ENCODE measurements at regions not wholly inside any gene's neighbourhood (a gene's known extent, or its start where the extent isn't known, plus 50 kb on each side); places are given as distances from the start of the nearest gene placed in this dataset.
A peak's percentile ranks its signal among the peaks of the same experiment; 100 is the strongest.
"Not testable (repeated sequence)": the region's sequence is repeated elsewhere in the genome, so short reads cannot be mapped to it uniquely, and the experiment has no call there.

GRCh38 chr13:39836038-39836437, 180.6 kb downstream of the COG6 start:
- Histone ChIP-seq H2BK15ac (ENCODE audit: low read depth, poor library complexity, severe bottlenecking) (no peak overlapping the region), H3K9me3 (ENCODE audit: control insufficient read depth, low read length) (no peaks in the 10 kb centered on the region), H2AK5ac (ENCODE audit: low read length, severe bottlenecking) (no peak overlapping the region), H3K9ac (ENCODE audit: low read length) (no peak overlapping the region), H2BK120ac (ENCODE audit: low read depth, low read length) (no peak overlapping the region), H3K4me2 (ENCODE audit: low read length, poor library complexity, severe bottlenecking) (no peak overlapping the region), H2BK12ac (ENCODE audit: low read length in 2 of 2) (no peak overlapping the region), H4K91ac (ENCODE audit: low read length) (no peak overlapping the region), H3K27me3 (ENCODE audit: control insufficient read depth in 1 of 2, insufficient read depth in 1 of 2, low read length in 2 of 2) (peaks cover 0 to 6% of the 10 kb centered on the region in 2 experiments), H3K27ac (ENCODE audit: low read length, poor library complexity, severe bottlenecking) (no peak overlapping the region), H3K14ac (ENCODE audit: low read length in 2 of 2) (no peak overlapping the region), H3K23ac (ENCODE audit: low read length in 2 of 2) (no peak overlapping the region), H3K4ac (ENCODE audit: low read depth in 1 of 2, low read length in 2 of 2) (no peak overlapping the region), H4K8ac (ENCODE audit: low read length) (no peak overlapping the region), H3K4me1 (ENCODE audit: control insufficient read depth, insufficient read depth, low read depth, low read length) (peaks cover 3% of the 10 kb centered on the region), H3K4me3 (ENCODE audit: insufficient read depth in 1 of 2, low read depth in 1 of 2, low read length in 2 of 2) (no peak overlapping the region), H2AFZ (ENCODE audit: low read depth, low read length) (no peak overlapping the region), H3K36me3 (ENCODE audit: control insufficient read depth in 1 of 2, insufficient read depth in 2 of 2, low read depth in 1 of 2, low read length in 2 of 2) (no peaks in the 10 kb centered on the region), H3K18ac (ENCODE audit: low read depth in 1 of 2, low read length in 2 of 2) (no peak overlapping the region), H2BK5ac (ENCODE audit: low read depth, low read length, poor library complexity, severe bottlenecking) (no peak overlapping the region), H3K79me1 (replicated peaks; ENCODE audit: low read length, poor library complexity, severe bottlenecking) (no peaks in the 10 kb centered on the region)
- DNase-seq = no peak
- no CpG with 5 or more reads among the region's 2 CpGs for WGBS

- not testable (repeated sequence) for H2BK15ac ChIP-seq (ENCODE audit: low read depth, poor library complexity, severe bottlenecking); H4K91ac ChIP-seq (ENCODE audit: low read length); H3K27me3 ChIP-seq (ENCODE audit: control insufficient read depth in 1 of 2, insufficient read depth in 1 of 2, low read length in 2 of 2); H4K8ac ChIP-seq (ENCODE audit: low read length); H3K9ac ChIP-seq (ENCODE audit: low read length); DNase-seq; H3K36me3 ChIP-seq (ENCODE audit: control insufficient read depth in 1 of 2, insufficient read depth in 2 of 2, low read depth in 1 of 2, low read length in 2 of 2); H3K18ac ChIP-seq (ENCODE audit: low read depth in 1 of 2, low read length in 2 of 2); H3K4me1 ChIP-seq (ENCODE audit: control insufficient read depth, insufficient read depth, low read depth, low read length); H2BK5ac ChIP-seq (ENCODE audit: low read depth, low read length, poor library complexity, severe bottlenecking); H3K4me2 ChIP-seq (ENCODE audit: low read length, poor library complexity, severe bottlenecking); H3K9me3 ChIP-seq (ENCODE audit: control insufficient read depth, low read length); H3K4me3 ChIP-seq (ENCODE audit: insufficient read depth in 1 of 2, low read depth in 1 of 2, low read length in 2 of 2); H3K23ac ChIP-seq (ENCODE audit: low read length in 2 of 2); H2AK5ac ChIP-seq (ENCODE audit: low read length, severe bottlenecking); H3K79me1 ChIP-seq (replicated peaks; ENCODE audit: low read length, poor library complexity, severe bottlenecking); H3K27ac ChIP-seq (ENCODE audit: low read length, poor library complexity, severe bottlenecking); H2AFZ ChIP-seq (ENCODE audit: low read depth, low read length); H3K14ac ChIP-seq (ENCODE audit: low read length in 2 of 2); H2BK12ac ChIP-seq (ENCODE audit: low read length in 2 of 2); H3K4ac ChIP-seq (ENCODE audit: low read depth in 1 of 2, low read length in 2 of 2); H2BK120ac ChIP-seq (ENCODE audit: low read depth, low read length)
- 83% methylated on average over 1 of the region's 1 CpG for WGBS
These were observed 182.4 kb downstream of the COG6 start for GRCh38 chr13:39837866-39838265.

- Histone ChIP-seq H3K27me3 (ENCODE audit: control insufficient read depth in 1 of 2, insufficient read depth in 1 of 2, low read length in 2 of 2) (no peaks in the 10 kb centered on the region), H4K91ac (ENCODE audit: low read length) (no peak overlapping the region), H3K9ac (ENCODE audit: low read length) (no peak overlapping the region), H2BK5ac (ENCODE audit: low read depth, low read length, poor library complexity, severe bottlenecking) (no peak overlapping the region), H3K79me1 (replicated peaks; ENCODE audit: low read length, poor library complexity, severe bottlenecking) (no peaks in the 10 kb centered on the region), H2AK5ac (ENCODE audit: low read length, severe bottlenecking) (no peak overlapping the region), H3K27ac (ENCODE audit: low read length, poor library complexity, severe bottlenecking) (no peak overlapping the region), H2BK12ac (ENCODE audit: low read length in 2 of 2) (no peak overlapping the region), H3K14ac (ENCODE audit: low read length in 2 of 2) (no peak overlapping the region), H3K18ac (ENCODE audit: low read depth in 1 of 2, low read length in 2 of 2) (no peak overlapping the region), H3K4me1 (ENCODE audit: control insufficient read depth, insufficient read depth, low read depth, low read length) (peaks cover 3% of the 10 kb centered on the region), H2BK15ac (ENCODE audit: low read depth, poor library complexity, severe bottlenecking) (no peak overlapping the region), H3K4me3 (ENCODE audit: insufficient read depth in 1 of 2, low read depth in 1 of 2, low read length in 2 of 2) (no peak overlapping the region), H3K36me3 (ENCODE audit: control insufficient read depth in 1 of 2, insufficient read depth in 2 of 2, low read depth in 1 of 2, low read length in 2 of 2) (no peaks in the 10 kb centered on the region), H2BK120ac (ENCODE audit: low read depth, low read length) (no peak overlapping the region), H4K8ac (ENCODE audit: low read length) (no peak overlapping the region), H3K4ac (ENCODE audit: low read depth in 1 of 2, low read length in 2 of 2) (no peak overlapping the region), H3K4me2 (ENCODE audit: low read length, poor library complexity, severe bottlenecking) (no peak overlapping the region), H3K23ac (ENCODE audit: low read length in 2 of 2) (no peak overlapping the region), H3K9me3 (ENCODE audit: control insufficient read depth, low read length) (no peaks in the 10 kb centered on the region), H2AFZ (ENCODE audit: low read depth, low read length) (no peak overlapping the region)
- DNase-seq = no peak
- WGBS = 79% methylated on average over 3 of the region's 3 CpGs
These were observed 184.7 kb downstream of the COG6 start for GRCh38 chr13:39840201-39840600.

- Histone ChIP-seq H2BK120ac (ENCODE audit: low read depth, low read length) (no peak overlapping the region), H3K9ac (ENCODE audit: low read length) (no peak overlapping the region), H3K4me1 (ENCODE audit: control insufficient read depth, insufficient read depth, low read depth, low read length) (no peaks in the 10 kb centered on the region), H2BK5ac (ENCODE audit: low read depth, low read length, poor library complexity, severe bottlenecking) (no peak overlapping the region), H3K4ac (ENCODE audit: low read depth in 1 of 2, low read length in 2 of 2) (no peak overlapping the region), H3K23ac (ENCODE audit: low read length in 2 of 2) (no peak overlapping the region), H3K27ac (ENCODE audit: low read length, poor library complexity, severe bottlenecking) (no peak overlapping the region), H3K79me1 (replicated peaks; ENCODE audit: low read length, poor library complexity, severe bottlenecking) (no peaks in the 10 kb centered on the region), H2BK15ac (ENCODE audit: low read depth, poor library complexity, severe bottlenecking) (no peak overlapping the region), H4K8ac (ENCODE audit: low read length) (no peak overlapping the region), H3K4me3 (ENCODE audit: insufficient read depth in 1 of 2, low read depth in 1 of 2, low read length in 2 of 2) (no peak overlapping the region), H3K18ac (ENCODE audit: low read depth in 1 of 2, low read length in 2 of 2) (no peak overlapping the region), H3K14ac (ENCODE audit: low read length in 2 of 2) (no peak overlapping the region), H3K9me3 (ENCODE audit: control insufficient read depth, low read length) (no peaks in the 10 kb centered on the region), H3K4me2 (ENCODE audit: low read length, poor library complexity, severe bottlenecking) (no peak overlapping the region), H3K27me3 (ENCODE audit: control insufficient read depth in 1 of 2, insufficient read depth in 1 of 2, low read length in 2 of 2) (no peaks in the 10 kb centered on the region), H2AK5ac (ENCODE audit: low read length, severe bottlenecking) (no peak overlapping the region), H2BK12ac (ENCODE audit: low read length in 2 of 2) (no peak overlapping the region), H4K91ac (ENCODE audit: low read length) (no peak overlapping the region), H3K36me3 (ENCODE audit: control insufficient read depth in 1 of 2, insufficient read depth in 2 of 2, low read depth in 1 of 2, low read length in 2 of 2) (no peaks in the 10 kb centered on the region), H2AFZ (ENCODE audit: low read depth, low read length) (no peak overlapping the region)
- DNase-seq = peak; percentile 20
- 21% methylated on average over 2 of the region's 3 CpGs for WGBS
These were observed 191.9 kb downstream of the COG6 start for GRCh38 chr13:39847336-39847735.
